Mammary epithelial cell (primary cell): ENCODE measurements at regions not wholly inside any gene's neighbourhood (a gene's known extent, or its start where the extent isn't known, plus 50 kb on each side); places are given as distances from the start of the nearest gene placed in this dataset.

Experiments used
- CTCF ChIP-seq, 2 donors: IDR thresholded peaks in 1 of 2; conservative IDR thresholded peaks in 1 of 2; 2 replicates each; pipeline ENCODE4 v1.5.1; 2011 to 2012; ENCODE audit warnings: inconsistent platforms in 2 of 2, low read length in 2 of 2, mild to moderate bottlenecking in 2 of 2, control low read depth in 1 of 2, low read depth in 1 of 2; ENCODE audit not compliant: insufficient read depth in 1 of 2; ENCODE audit errors: extremely low read depth in 1 of 2
- EZH2 ChIP-seq: IDR thresholded peaks from 2 replicates; pipeline ENCODE4 v1.6.1; 2012; ENCODE audit warnings: low read length, inconsistent platforms, borderline replicate concordance

GRCh38 chr17:54455251-54455868 is 445.3 kb upstream of the TOM1L1 start:
- TF ChIP-seq CTCF (conservative IDR thresholded peaks at IDR 0.05 in 1 of 2, IDR thresholded peaks at IDR 0.05 in 1 of 2; ENCODE audit: extremely low read depth in 1 of 2, insufficient read depth in 1 of 2, low read depth in 1 of 2, low read length in 2 of 2) (no peak), EZH2 (no peak)
